GM12891 (cell line): ENCODE measurements at regions not wholly inside any gene's neighbourhood (a gene's known extent, or its start where the extent isn't known, plus 50 kb on each side); places are given as distances from the start of the nearest gene placed in this dataset.
A peak's percentile ranks its signal among the peaks of the same experiment; 100 is the strongest.
"Not testable (repeated sequence)": the region's sequence is repeated elsewhere in the genome, so short reads cannot be mapped to it uniquely, and the experiment has no call there.

Experiments
- DNase-seq: peaks from one replicate; pipeline ENCODE4 v3.0.0; 2011; ENCODE audit warnings: low spot score; ENCODE audit not compliant: insufficient read length
- FAIRE-seq: peaks from 2 replicates; lab custom pipeline; 2011; peaks lifted over from hg19 to GRCh38; lab: Jason Lieb, UNC
- PAX5 ChIP-seq: IDR thresholded peaks from 2 replicates; pipeline ENCODE4 v1.6.1; 2011; ENCODE audit warnings: low read length, moderate library complexity, mild to moderate bottlenecking; ENCODE audit not compliant: insufficient read depth, severe bottlenecking
- POLR2A ChIP-seq: IDR thresholded peaks from 2 replicates; pipeline ENCODE4 v1.6.1; 2011; ENCODE audit warnings: low read depth, low read length, control low read depth
- POLR2AphosphoS5 ChIP-seq: IDR thresholded peaks from 2 replicates; pipeline ENCODE4 v1.6.1; 2011; ENCODE audit warnings: low read depth, low read length, control low read depth
- POU2F2 ChIP-seq: IDR thresholded peaks from 2 replicates; pipeline ENCODE4 v1.6.1; 2011; ENCODE audit warnings: low read depth, mild to moderate bottlenecking, control low read depth, low read length, moderate library complexity
- SPI1 ChIP-seq: IDR thresholded peaks from 2 replicates; pipeline ENCODE4 v1.6.1; 2011; ENCODE audit warnings: low read depth, low read length, control low read depth
- TAF1 ChIP-seq: IDR thresholded peaks from 2 replicates; pipeline ENCODE4 v1.6.1; 2011; ENCODE audit warnings: low read depth, low read length, control low read depth

GRCh38 chr6:153325661-153326060 lies 194.6 kb upstream of the RGS17 start:
- DNase-seq (no peak), FAIRE-seq (no peak)
- TF ChIP-seq SPI1 (no peak), POLR2AphosphoS5 (no peak), POLR2A (no peak), TAF1 (no peak), PAX5 (no peak), POU2F2 (no peak)

GRCh38 chr6:153312634-153313033 lies 181.6 kb upstream of the RGS17 start:
- FAIRE-seq, result peak; percentile 41
- DNase-seq, result no peak
- TF ChIP-seq POLR2A (no peak), TAF1 (no peak), POLR2AphosphoS5 (no peak), SPI1 (no peak), POU2F2 (no peak), PAX5 (no peak)

GRCh38 chr6:153309651-153310050 lies 178.6 kb upstream of the RGS17 start:
- no peak for DNase-seq
- TF ChIP-seq PAX5 (no peak), SPI1 (no peak), TAF1 (no peak), POU2F2 (no peak), POLR2A (no peak), POLR2AphosphoS5 (no peak)
- FAIRE-seq, result no peak

GRCh38 chr6:153302133-153302532 lies 171.1 kb upstream of the RGS17 start:
- TF ChIP-seq PAX5 (no peak), TAF1 (no peak), POU2F2 (no peak), POLR2A (no peak), SPI1 (no peak), POLR2AphosphoS5 (no peak)
- no peak for FAIRE-seq
- DNase-seq, result no peak

GRCh38 chr6:153301602-153302001 lies 170.5 kb upstream of the RGS17 start:
- FAIRE-seq (no peak), DNase-seq (no peak)
- TF ChIP-seq POU2F2 (no peak), SPI1 (no peak), PAX5 (no peak), POLR2A (no peak), POLR2AphosphoS5 (no peak), TAF1 (no peak)

GRCh38 chr6:153282456-153282855 lies 151.4 kb upstream of the RGS17 start:
- not testable (repeated sequence) for DNase-seq, FAIRE-seq

- no peak for FAIRE-seq
- TF ChIP-seq POLR2A (no peak), SPI1 (no peak), TAF1 (no peak), POU2F2 (no peak), PAX5 (no peak), POLR2AphosphoS5 (no peak)
- no peak for DNase-seq
These were observed 144.9 kb upstream of the RGS17 start for GRCh38 chr6:153275997-153276396.

GRCh38 chr6:153272201-153272980 lies 141.3 kb upstream of the RGS17 start:
- FAIRE-seq (no peak), DNase-seq (no peak)
- TF ChIP-seq TAF1, result no peak
- no peak for TF ChIP-seq SPI1
- TF ChIP-seq PAX5, result no peak
- TF ChIP-seq POU2F2, result no peak
- TF ChIP-seq POLR2A, result no peak
- TF ChIP-seq POLR2AphosphoS5, result no peak

- TF ChIP-seq TAF1 (no peak), POLR2AphosphoS5 (no peak), POU2F2 (no peak), SPI1 (no peak), POLR2A (no peak), PAX5 (no peak)
- no peak for DNase-seq
- FAIRE-seq, result no peak
These were observed 132.4 kb upstream of the RGS17 start for GRCh38 chr6:153263489-153263888.

- FAIRE-seq, result no peak
- no peak for DNase-seq
- no peak for TF ChIP-seq POU2F2
- no peak for TF ChIP-seq POLR2A
- TF ChIP-seq SPI1, result no peak
- no peak for TF ChIP-seq POLR2AphosphoS5
- no peak for TF ChIP-seq PAX5
- no peak for TF ChIP-seq TAF1
These were observed 120.2 kb upstream of the RGS17 start for GRCh38 chr6:153251326-153251725.
